ENCODE measurements at regions not wholly inside any gene's neighbourhood (a gene's known extent, or its start where the extent isn't known, plus 50 kb on each side); places are given as distances from the start of the nearest gene placed in this dataset.

DNA sequence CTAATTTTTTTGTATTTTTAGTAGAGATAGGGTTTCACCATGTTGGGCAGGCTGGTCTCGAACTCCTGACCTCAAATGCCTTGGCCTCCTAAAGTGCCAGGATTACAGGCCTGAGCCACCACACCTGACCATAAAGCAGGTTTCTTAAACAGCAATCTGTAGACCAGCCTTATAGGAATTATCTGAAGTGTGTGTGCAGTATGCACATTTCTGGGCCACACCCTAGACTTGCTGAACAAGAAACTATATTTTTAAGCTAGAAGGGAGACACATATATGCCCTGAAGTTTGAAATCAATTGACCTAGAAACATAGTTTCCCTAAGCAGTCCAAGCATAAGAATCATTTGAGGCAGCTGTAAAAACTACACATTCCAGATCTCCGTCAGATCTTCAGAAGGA lies 805.7 kb downstream of the TUSC7 start (continued):
- TF ChIP-seq ZNF462 (CRISPR knock-in tag; IDR thresholded peaks at IDR 0.05) (no peak), ZNF331 (CRISPR knock-in tag; IDR thresholded peaks at IDR 0.05; ENCODE audit: low read depth) (no peak)

- no peaks in the 10 kb centered on the region for H3K36me3 ChIP-seq (ENCODE audit: insufficient read depth)
- H3K79me2 ChIP-seq (replicated peaks; ENCODE audit: insufficient read depth) = no peaks in the 10 kb centered on the region
- H3K36me3 Mint-ChIP-seq (ENCODE audit: low read depth) = no peaks in the 10 kb centered on the region
- H3K4me1 Mint-ChIP-seq = peaks cover 13% of the 10 kb centered on the region
- H3K9me3 Mint-ChIP-seq = no peaks in the 10 kb centered on the region
- no peak overlapping the region for H3K27ac ChIP-seq (ENCODE audit: low read depth)
- no peak overlapping the region for H3K27ac Mint-ChIP-seq
- H2AFZ ChIP-seq = no peak overlapping the region
- DNase-seq (ENCODE audit: low spot score) = no peak
- no peaks in the 10 kb centered on the region for H4K20me1 ChIP-seq (replicated peaks; ENCODE audit: insufficient read depth)
- no peak overlapping the region for H3K4me3 Mint-ChIP-seq
- no peak overlapping the region for H3K4me3 ChIP-seq
- H3K4me2 ChIP-seq = no peak overlapping the region
- H3K9me2 ChIP-seq (ENCODE audit: insufficient read depth) = no peaks in the 10 kb centered on the region
- peaks cover 11% of the 10 kb centered on the region for H3K4me1 ChIP-seq (ENCODE audit: insufficient read depth)
- no peak for ATAC-seq
- H3F3A ChIP-seq (replicated peaks; ENCODE audit: low read depth) = no peaks in the 10 kb centered on the region
- no peaks in the 10 kb centered on the region for H3K27me3 Mint-ChIP-seq (ENCODE audit: insufficient read depth, low read depth, poor library complexity)
- no peaks in the 10 kb centered on the region for H3K27me3 ChIP-seq (ENCODE audit: insufficient read depth)
- TF ChIP-seq, protein P1, sequence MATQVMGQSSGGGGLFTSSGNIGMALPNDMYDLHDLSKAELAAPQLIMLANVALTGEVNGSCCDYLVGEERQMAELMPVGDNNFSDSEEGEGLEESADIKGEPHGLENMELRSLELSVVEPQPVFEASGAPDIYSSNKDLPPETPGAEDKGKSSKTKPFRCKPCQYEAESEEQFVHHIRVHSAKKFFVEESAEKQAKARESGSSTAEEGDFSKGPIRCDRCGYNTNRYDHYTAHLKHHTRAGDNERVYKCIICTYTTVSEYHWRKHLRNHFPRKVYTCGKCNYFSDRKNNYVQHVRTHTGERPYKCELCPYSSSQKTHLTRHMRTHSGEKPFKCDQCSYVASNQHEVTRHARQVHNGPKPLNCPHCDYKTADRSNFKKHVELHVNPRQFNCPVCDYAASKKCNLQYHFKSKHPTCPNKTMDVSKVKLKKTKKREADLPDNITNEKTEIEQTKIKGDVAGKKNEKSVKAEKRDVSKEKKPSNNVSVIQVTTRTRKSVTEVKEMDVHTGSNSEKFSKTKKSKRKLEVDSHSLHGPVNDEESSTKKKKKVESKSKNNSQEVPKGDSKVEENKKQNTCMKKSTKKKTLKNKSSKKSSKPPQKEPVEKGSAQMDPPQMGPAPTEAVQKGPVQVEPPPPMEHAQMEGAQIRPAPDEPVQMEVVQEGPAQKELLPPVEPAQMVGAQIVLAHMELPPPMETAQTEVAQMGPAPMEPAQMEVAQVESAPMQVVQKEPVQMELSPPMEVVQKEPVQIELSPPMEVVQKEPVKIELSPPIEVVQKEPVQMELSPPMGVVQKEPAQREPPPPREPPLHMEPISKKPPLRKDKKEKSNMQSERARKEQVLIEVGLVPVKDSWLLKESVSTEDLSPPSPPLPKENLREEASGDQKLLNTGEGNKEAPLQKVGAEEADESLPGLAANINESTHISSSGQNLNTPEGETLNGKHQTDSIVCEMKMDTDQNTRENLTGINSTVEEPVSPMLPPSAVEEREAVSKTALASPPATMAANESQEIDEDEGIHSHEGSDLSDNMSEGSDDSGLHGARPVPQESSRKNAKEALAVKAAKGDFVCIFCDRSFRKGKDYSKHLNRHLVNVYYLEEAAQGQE (IDR thresholded peaks at IDR 0.05; ENCODE audit: unreplicated experiment) = no peak
- TF ChIP-seq, protein P2, sequence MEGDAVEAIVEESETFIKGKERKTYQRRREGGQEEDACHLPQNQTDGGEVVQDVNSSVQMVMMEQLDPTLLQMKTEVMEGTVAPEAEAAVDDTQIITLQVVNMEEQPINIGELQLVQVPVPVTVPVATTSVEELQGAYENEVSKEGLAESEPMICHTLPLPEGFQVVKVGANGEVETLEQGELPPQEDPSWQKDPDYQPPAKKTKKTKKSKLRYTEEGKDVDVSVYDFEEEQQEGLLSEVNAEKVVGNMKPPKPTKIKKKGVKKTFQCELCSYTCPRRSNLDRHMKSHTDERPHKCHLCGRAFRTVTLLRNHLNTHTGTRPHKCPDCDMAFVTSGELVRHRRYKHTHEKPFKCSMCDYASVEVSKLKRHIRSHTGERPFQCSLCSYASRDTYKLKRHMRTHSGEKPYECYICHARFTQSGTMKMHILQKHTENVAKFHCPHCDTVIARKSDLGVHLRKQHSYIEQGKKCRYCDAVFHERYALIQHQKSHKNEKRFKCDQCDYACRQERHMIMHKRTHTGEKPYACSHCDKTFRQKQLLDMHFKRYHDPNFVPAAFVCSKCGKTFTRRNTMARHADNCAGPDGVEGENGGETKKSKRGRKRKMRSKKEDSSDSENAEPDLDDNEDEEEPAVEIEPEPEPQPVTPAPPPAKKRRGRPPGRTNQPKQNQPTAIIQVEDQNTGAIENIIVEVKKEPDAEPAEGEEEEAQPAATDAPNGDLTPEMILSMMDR (conservative IDR thresholded peaks at IDR 0.05; ENCODE audit: low read depth in 2 of 2) = no peak
These were observed 808.8 kb downstream of the TUSC7 start for GRCh38 chr3:117518364-117518763.

Data from GM23338 (cell line).